Transverse colon (tissue), 4 donors: ENCODE measurements at regions not wholly inside any gene's neighbourhood (a gene's known extent, or its start where the extent isn't known, plus 50 kb on each side); places are given as distances from the start of the nearest gene placed in this dataset.

ENCODE experiments used
- EP300 ChIP-seq: sonication (generic); formaldehyde crosslinking; IDR thresholded peaks from one replicate; pipeline ENCODE4 v1.6.1; 2017; ENCODE audit warnings: antibody characterized with exemption, low read depth
- POLR2A ChIP-seq: fragments of 450-650 bp; IDR thresholded peaks from one replicate; pipeline ENCODE4 v1.6.1; 2016; ENCODE audit warnings: antibody characterized with exemption, mild to moderate bottlenecking, moderate library complexity
- POLR2AphosphoS5 ChIP-seq, 3 donors: sonication (generic); formaldehyde crosslinking; IDR thresholded peaks; one replicate each; pipeline ENCODE4 v1.6.1; 2016; ENCODE audit warnings: antibody characterized with exemption in 3 of 3
- TF ChIP-seq, protein P1 (sequence below), 5 experiments: fragments of 200-600 bp in 3 of 5; fragments of 450-650 bp in 2 of 5; sonication (generic) in 3 of 5; IDR thresholded peaks; 1 replicate in 2 of 5; 2 replicates in 3 of 5; pipeline ENCODE4 v1.5.1; 2016 to 2017; ENCODE audit warnings: antibody characterized with exemption in 5 of 5, inconsistent platforms in 3 of 5, mild to moderate bottlenecking in 2 of 5, moderate library complexity in 1 of 5

DNA sequence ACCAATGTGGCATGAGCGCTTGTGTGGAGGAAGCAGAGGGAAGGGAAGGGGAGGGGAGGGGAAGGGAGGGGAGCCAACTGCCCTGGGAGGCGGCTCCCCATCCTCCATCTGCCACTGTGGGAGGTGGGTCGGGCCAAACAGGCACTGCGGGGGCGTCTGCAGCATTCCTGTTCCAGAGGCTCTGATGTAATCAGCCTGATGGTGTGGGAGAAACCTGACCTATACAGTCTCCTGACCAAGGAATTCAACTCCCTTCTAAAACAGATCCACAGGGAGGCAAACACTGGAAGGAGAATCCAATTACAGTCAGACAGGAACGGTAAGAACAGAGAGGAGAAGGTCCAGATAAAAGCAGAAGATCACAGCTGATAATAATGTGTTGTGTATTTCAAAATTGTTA lies 88.8 kb downstream of the CD8B2 start:
- TF ChIP-seq, protein P1, sequence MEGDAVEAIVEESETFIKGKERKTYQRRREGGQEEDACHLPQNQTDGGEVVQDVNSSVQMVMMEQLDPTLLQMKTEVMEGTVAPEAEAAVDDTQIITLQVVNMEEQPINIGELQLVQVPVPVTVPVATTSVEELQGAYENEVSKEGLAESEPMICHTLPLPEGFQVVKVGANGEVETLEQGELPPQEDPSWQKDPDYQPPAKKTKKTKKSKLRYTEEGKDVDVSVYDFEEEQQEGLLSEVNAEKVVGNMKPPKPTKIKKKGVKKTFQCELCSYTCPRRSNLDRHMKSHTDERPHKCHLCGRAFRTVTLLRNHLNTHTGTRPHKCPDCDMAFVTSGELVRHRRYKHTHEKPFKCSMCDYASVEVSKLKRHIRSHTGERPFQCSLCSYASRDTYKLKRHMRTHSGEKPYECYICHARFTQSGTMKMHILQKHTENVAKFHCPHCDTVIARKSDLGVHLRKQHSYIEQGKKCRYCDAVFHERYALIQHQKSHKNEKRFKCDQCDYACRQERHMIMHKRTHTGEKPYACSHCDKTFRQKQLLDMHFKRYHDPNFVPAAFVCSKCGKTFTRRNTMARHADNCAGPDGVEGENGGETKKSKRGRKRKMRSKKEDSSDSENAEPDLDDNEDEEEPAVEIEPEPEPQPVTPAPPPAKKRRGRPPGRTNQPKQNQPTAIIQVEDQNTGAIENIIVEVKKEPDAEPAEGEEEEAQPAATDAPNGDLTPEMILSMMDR (IDR thresholded peaks at IDR 0.05), result no peak
- no peak for TF ChIP-seq POLR2A
- no peak for TF ChIP-seq EP300
- no peak for TF ChIP-seq POLR2AphosphoS5 (IDR thresholded peaks at IDR 0.05)
